ENCODE measurements at regions not wholly inside any gene's neighbourhood (a gene's known extent, or its start where the extent isn't known, plus 50 kb on each side); places are given as distances from the start of the nearest gene placed in this dataset.

DNA sequence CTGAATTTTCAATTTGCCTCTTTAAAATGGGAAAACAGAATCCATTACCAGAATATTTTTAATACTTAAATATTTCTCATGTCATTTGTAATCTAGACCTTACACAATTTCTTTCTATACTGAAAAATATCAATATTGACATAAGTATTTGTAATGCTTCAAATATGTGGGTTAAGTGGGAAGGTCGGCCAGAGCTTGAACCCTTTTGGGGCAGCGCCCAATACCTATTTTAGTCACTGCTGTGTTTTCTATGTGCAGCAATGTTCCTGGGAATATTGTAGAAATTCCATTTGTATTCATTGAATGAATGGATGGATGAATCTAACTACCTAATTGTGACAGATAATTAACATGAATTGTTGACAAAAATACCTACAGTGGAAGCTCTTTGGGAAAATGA lies 459.7 kb upstream of the ZNF717 start:
- TF ChIP-seq, protein P1, sequence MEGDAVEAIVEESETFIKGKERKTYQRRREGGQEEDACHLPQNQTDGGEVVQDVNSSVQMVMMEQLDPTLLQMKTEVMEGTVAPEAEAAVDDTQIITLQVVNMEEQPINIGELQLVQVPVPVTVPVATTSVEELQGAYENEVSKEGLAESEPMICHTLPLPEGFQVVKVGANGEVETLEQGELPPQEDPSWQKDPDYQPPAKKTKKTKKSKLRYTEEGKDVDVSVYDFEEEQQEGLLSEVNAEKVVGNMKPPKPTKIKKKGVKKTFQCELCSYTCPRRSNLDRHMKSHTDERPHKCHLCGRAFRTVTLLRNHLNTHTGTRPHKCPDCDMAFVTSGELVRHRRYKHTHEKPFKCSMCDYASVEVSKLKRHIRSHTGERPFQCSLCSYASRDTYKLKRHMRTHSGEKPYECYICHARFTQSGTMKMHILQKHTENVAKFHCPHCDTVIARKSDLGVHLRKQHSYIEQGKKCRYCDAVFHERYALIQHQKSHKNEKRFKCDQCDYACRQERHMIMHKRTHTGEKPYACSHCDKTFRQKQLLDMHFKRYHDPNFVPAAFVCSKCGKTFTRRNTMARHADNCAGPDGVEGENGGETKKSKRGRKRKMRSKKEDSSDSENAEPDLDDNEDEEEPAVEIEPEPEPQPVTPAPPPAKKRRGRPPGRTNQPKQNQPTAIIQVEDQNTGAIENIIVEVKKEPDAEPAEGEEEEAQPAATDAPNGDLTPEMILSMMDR (IDR thresholded peaks at IDR 0.05 in 4 of 5, conservative IDR thresholded peaks at IDR 0.05 in 1 of 5): no peak
- no peak for TF ChIP-seq POLR2A (IDR thresholded peaks at IDR 0.05)
